ENCODE measurements at regions not wholly inside any gene's neighbourhood (a gene's known extent, or its start where the extent isn't known, plus 50 kb on each side); places are given as distances from the start of the nearest gene placed in this dataset.

DNA sequence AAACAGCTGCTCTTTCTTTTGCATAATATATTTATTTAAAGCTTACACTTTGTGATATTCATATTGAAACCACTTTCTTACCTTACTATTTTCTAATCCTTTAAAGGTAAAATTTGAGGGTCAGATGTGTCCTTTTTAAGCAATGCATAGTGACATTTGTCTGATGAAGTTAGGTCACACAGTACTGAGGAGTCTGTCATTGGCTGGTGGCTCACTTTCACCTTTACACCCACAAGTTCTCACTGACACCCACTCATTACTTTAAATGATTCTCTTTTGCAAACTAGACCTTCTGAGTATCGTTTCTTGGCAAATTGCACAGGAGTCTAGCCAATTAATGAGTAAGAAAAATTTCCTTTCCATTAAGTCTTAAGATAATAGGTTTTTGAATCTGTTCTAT is 758.3 kb upstream of the ARPP21 start:
- TF ChIP-seq POLR2AphosphoS5 (IDR thresholded peaks at IDR 0.05; ENCODE audit: low read depth, low read length) (no peak), POLR2A (IDR thresholded peaks at IDR 0.05; ENCODE audit: low read depth, low read length) (no peak), TAF1 (IDR thresholded peaks at IDR 0.05; ENCODE audit: borderline replicate concordance, low read depth, low read length) (no peak)

Measured in GM12892 (cell line).